Osteocyte (in vitro differentiated cells): ENCODE measurements at regions not wholly inside any gene's neighbourhood (a gene's known extent, or its start where the extent isn't known, plus 50 kb on each side); places are given as distances from the start of the nearest gene placed in this dataset.

ENCODE experiments used
- DNase-seq: peaks from one replicate; pipeline ENCODE4 v3.0.0; 2021; ENCODE audit warnings: mixed read lengths; ENCODE audit not compliant: unreplicated experiment; ENCODE audit errors: extremely low spot score
- H3K27ac Mint-ChIP-seq: one replicate; pipeline ENCODE4 v1.8.0; 2021; ENCODE audit warnings: mild to moderate bottlenecking, mixed read lengths; ENCODE audit not compliant: unreplicated experiment
- H3K27me3 Mint-ChIP-seq: one replicate; pipeline ENCODE4 v1.8.0; 2021; ENCODE audit warnings: mixed read lengths; ENCODE audit not compliant: unreplicated experiment
- H3K36me3 Mint-ChIP-seq: one replicate; pipeline ENCODE4 v1.8.0; 2021; ENCODE audit warnings: mixed read lengths; ENCODE audit not compliant: unreplicated experiment
- H3K4me1 Mint-ChIP-seq: one replicate; pipeline ENCODE4 v1.8.0; 2021; ENCODE audit warnings: mixed read lengths; ENCODE audit not compliant: unreplicated experiment
- H3K4me3 Mint-ChIP-seq: one replicate; pipeline ENCODE4 v1.8.0; 2021; ENCODE audit warnings: mild to moderate bottlenecking, moderate library complexity, mixed read lengths; ENCODE audit not compliant: unreplicated experiment
- H3K9me3 Mint-ChIP-seq: one replicate; pipeline ENCODE4 v1.8.0; 2021; ENCODE audit warnings: mixed read lengths; ENCODE audit not compliant: unreplicated experiment
- CTCF ChIP-seq: fragments of 200-600 bp; sonication (generic); IDR thresholded peaks from 2 replicates; pipeline ENCODE4 v1.5.0; 2021; ENCODE audit warnings: antibody characterized with exemption, mild to moderate bottlenecking, moderate library complexity

- H3K36me3 Mint-ChIP-seq, result no peaks in the 10 kb centered on the region
Measured at GRCh38 chrX:20739038-20739745, 472.5 kb upstream of the RPS6KA3 start.

GRCh38 chrX:20729416-20729815 lies 462.7 kb upstream of the RPS6KA3 start:
- no peaks in the 10 kb centered on the region for H3K36me3 Mint-ChIP-seq
- H3K9me3 Mint-ChIP-seq, result no peaks in the 10 kb centered on the region
- TF ChIP-seq CTCF, result no peak
- no peak for DNase-seq
- H3K27me3 Mint-ChIP-seq, result no peaks in the 10 kb centered on the region
- H3K4me1 Mint-ChIP-seq, result no peaks in the 10 kb centered on the region
- no peak overlapping the region for H3K27ac Mint-ChIP-seq
- H3K4me3 Mint-ChIP-seq, result no peak overlapping the region

More at GRCh38 chrX:20739038-20739745, 472.5 kb upstream of the RPS6KA3 start:
- DNase-seq, result no peak
- Mint-ChIP-seq H3K4me3 (no peak overlapping the region), H3K27me3 (peaks cover 9% of the 10 kb centered on the region), H3K4me1 (no peaks in the 10 kb centered on the region), H3K27ac (no peak overlapping the region), H3K9me3 (peaks cover 4% of the 10 kb centered on the region)
- TF ChIP-seq CTCF, result no peak

DNA sequence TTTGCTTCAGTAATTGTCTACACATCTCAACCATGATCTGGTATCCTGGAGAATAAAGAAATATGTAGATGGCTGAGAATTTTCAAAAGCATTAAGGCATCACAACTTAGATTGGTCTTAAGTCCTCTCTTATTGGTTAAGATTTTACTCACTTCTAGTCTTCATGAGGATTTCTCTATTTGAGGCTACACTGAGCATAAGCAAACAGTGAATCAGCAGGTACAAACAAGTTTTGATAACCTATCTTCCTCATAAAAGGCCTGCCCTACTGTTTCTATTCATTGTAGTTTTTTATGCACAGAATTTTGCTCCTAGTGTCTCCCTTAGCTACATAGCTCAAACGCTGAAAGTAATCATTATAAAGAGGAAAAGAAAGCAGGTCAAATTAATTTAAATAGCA lies 460.7 kb upstream of the RPS6KA3 start:
- no peaks in the 10 kb centered on the region for H3K9me3 Mint-ChIP-seq
- no peaks in the 10 kb centered on the region for H3K36me3 Mint-ChIP-seq
- H3K27me3 Mint-ChIP-seq, result no peaks in the 10 kb centered on the region
- H3K27ac Mint-ChIP-seq, result no peak overlapping the region
- DNase-seq, result no peak
- TF ChIP-seq CTCF, result no peak
- H3K4me1 Mint-ChIP-seq, result no peaks in the 10 kb centered on the region
- H3K4me3 Mint-ChIP-seq, result no peak overlapping the region

DNA sequence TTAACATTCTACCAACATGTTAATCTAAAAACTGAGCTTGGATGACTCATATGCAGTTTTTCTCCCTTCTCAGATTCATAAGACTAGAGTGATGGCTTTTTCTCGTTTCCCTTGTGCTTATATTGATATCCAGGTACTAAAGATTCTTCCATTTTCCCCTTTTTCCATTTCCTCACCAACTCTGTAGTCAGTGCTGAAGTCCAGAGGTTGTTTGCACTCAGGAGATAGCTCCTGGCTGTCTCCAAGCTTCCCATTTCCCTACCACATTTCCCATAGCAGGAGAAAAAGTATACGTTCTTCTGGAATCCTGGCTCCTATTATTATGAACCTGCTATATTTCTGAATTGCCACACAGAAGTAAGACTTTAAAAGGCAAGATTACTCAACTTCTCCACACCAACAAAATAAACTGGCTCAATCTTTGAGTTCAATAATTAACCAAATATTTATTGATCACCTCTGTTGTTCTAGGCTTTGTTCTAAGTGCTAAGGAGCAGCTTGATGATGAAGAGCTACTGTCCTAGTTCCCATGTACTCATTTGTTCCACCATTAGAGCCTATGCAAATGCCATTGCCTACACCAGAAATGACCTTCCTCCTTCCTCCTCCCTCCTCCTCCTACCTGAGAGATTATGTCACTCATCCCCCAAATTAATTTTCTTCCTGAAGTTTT lies 454.4 kb upstream of the RPS6KA3 start:
- H3K36me3 Mint-ChIP-seq, result no peaks in the 10 kb centered on the region
- no peak for TF ChIP-seq CTCF
- no peaks in the 10 kb centered on the region for H3K9me3 Mint-ChIP-seq
- no peak overlapping the region for H3K27ac Mint-ChIP-seq
- H3K27me3 Mint-ChIP-seq, result no peaks in the 10 kb centered on the region
- no peaks in the 10 kb centered on the region for H3K4me1 Mint-ChIP-seq
- DNase-seq, result no peak
- no peak overlapping the region for H3K4me3 Mint-ChIP-seq

- H3K4me1 Mint-ChIP-seq, result no peaks in the 10 kb centered on the region
Measured at GRCh38 chrX:20718592-20719380, 452.1 kb upstream of the RPS6KA3 start.

More at GRCh38 chrX:20718592-20719380, 452.1 kb upstream of the RPS6KA3 start:
- H3K36me3 Mint-ChIP-seq, result no peaks in the 10 kb centered on the region
- no peaks in the 10 kb centered on the region for H3K9me3 Mint-ChIP-seq
- DNase-seq, result no peak
- no peak overlapping the region for H3K4me3 Mint-ChIP-seq
- no peak overlapping the region for H3K27ac Mint-ChIP-seq
- no peak for TF ChIP-seq CTCF
- H3K27me3 Mint-ChIP-seq, result no peaks in the 10 kb centered on the region
